ENCODE measurements at regions not wholly inside any gene's neighbourhood (a gene's known extent, or its start where the extent isn't known, plus 50 kb on each side); places are given as distances from the start of the nearest gene placed in this dataset.

- no peak for TF ChIP-seq CTCF (IDR thresholded peaks at IDR 0.05; ENCODE audit: low read length)
- no peak for TF ChIP-seq EZH2 (optimal IDR thresholded peaks at IDR 0.05; ENCODE audit: low read depth, low read length)
Observed at GRCh38 chr1:8201331-8201861, 116.5 kb upstream of the SLC45A1 start.
